Astrocyte of the cerebellum (primary cell): ENCODE measurements at regions not wholly inside any gene's neighbourhood (a gene's known extent, or its start where the extent isn't known, plus 50 kb on each side); places are given as distances from the start of the nearest gene placed in this dataset.

ENCODE experiments used
- DNase-seq: peaks from one replicate; pipeline ENCODE4 v3.0.0-alpha.2; 2011; ENCODE audit warnings: low read depth
- H3K4me3 ChIP-seq: 2 replicates; pipeline ENCODE4 v1.5.1; 2011; ENCODE audit warnings: mild to moderate bottlenecking, low read depth, low read length, moderate library complexity
- in situ Hi-C: cut with HindIII; loops from 2 replicates; pipeline ENCODE4 v1.10.0; 2017; ENCODE audit warnings: low sequenced_read_pairs
- TF ChIP-seq, protein P1 (sequence below): IDR thresholded peaks from 2 replicates; pipeline ENCODE4 v1.5.1; 2012; ENCODE audit warnings: low read length, low read depth, moderate library complexity, mild to moderate bottlenecking; ENCODE audit errors: missing control alignments

DNA sequence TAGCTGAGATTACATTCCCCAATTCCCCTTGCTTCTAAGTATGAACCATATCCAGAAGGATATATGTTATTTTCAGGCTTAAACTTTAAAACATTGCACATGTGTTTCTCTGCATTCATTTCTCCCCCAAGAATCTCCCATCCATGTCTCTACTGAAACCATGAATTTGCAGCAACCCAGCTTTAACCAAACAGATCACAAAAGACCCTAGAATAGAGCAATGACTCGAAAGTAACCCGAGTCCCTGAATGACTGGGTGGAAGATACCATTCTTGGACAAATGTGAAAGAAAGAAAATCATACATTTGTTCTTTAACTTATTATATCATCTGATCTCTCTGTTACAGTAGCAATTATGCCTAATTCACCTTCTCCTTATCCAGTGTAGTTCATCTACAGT lies 278.7 kb downstream of the IPMK start:
- in situ Hi-C loops = no loop called here
- TF ChIP-seq, protein P1, sequence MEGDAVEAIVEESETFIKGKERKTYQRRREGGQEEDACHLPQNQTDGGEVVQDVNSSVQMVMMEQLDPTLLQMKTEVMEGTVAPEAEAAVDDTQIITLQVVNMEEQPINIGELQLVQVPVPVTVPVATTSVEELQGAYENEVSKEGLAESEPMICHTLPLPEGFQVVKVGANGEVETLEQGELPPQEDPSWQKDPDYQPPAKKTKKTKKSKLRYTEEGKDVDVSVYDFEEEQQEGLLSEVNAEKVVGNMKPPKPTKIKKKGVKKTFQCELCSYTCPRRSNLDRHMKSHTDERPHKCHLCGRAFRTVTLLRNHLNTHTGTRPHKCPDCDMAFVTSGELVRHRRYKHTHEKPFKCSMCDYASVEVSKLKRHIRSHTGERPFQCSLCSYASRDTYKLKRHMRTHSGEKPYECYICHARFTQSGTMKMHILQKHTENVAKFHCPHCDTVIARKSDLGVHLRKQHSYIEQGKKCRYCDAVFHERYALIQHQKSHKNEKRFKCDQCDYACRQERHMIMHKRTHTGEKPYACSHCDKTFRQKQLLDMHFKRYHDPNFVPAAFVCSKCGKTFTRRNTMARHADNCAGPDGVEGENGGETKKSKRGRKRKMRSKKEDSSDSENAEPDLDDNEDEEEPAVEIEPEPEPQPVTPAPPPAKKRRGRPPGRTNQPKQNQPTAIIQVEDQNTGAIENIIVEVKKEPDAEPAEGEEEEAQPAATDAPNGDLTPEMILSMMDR = no peak
- no peak for DNase-seq
- no peak overlapping the region for H3K4me3 ChIP-seq

DNA sequence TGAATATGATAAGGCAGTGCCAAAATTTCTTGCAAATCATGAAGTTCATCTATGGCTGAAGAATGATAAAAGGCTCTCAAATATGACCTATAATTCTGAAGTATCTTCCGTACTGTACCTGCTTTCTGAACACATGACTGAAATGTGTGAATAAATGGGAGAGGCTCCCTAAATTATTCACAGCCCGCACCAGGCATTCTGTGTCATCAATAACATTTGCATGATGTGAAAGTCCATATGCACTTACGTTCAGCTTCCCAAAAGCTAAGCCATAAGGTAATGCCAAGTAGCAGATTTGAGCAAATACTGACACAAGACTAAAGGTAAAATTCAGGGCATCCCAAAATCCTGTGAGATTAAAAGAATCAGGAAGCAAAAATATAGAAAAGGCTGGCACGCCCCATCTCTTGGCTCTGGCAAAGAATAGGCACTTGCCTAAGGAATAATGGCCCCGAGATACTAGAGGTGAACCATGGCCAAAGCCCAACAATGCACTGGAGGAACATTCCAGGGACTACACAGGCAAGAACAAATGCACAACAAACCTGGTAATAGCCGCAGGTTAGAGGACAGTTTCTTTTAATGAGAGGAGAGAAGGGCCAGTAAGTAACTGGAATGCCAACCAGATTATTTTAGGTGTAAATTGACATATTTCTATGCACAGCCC lies 280.5 kb downstream of the IPMK start:
- no peak overlapping the region for H3K4me3 ChIP-seq
- TF ChIP-seq, protein P1 = no peak
- in situ Hi-C loops = no loop called here
- no peak for DNase-seq

DNA sequence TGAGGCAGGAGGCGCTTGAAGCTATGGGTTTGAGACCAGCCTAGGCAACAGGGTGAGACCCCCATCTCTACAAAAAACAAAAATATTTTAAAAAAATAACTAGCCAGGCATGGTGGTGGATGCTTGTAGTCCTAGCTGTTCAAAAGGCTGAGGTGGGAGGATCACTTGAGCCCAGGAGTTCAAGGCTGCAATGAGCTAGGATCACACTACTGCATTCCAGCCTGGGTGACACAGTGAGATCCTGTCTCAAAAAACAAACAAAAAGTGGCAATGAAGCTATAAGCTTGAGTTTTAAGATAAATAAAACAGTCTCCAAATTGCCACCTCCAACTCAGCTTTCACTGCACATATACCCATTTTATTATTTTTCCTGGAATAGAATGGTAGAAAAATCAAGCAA lies 281.3 kb downstream of the IPMK start:
- H3K4me3 ChIP-seq = no peak overlapping the region
- in situ Hi-C loops = no loop called here
- TF ChIP-seq, protein P1 = no peak
- DNase-seq = no peak

DNA sequence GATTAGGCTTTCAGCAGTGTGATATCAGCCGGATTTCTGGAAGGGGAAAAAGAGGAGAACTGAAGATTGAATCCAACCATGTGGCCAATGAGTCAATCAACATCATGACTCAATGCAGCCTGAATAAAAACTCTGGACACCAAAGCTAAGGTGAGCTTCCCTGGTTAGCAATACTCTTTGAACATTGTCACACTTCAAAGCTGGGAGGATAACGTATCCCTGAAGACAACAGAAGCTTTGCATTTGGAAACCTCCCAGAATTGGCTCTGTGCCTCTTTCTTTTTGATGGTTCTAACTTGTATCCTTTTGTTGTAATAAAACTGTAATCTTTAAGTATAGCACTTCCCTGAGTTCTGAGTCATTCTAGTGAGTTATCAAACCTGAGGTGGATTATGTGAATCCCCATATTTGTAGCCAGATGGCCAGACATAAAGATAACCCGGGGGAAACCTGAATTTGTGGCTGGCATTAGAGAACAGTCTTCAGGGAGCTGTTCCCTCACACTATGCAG lies 284.4 kb downstream of the IPMK start:
- no peak overlapping the region for H3K4me3 ChIP-seq
- TF ChIP-seq, protein P1 = no peak
- in situ Hi-C loops = no loop called here
- no peak for DNase-seq

DNA sequence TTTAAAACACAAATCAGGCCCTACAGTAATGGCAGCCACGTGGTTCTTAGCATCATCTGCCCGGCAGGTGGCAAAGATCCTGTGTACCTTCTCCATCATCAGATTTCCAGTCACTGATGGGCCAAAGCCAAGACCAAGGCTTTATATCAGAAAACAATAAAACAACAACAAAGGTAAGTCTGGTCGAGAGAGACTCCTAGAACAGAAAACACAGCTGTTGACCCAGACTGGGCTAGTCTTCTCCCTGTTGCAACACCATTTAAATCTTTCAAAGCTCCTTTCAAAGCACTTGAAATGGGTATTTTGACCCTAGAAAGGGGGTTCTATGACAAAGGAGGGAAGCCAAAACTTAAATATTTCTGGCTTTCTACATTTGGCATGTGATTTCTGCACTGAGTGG lies 285.6 kb downstream of the IPMK start:
- no peak overlapping the region for H3K4me3 ChIP-seq
- TF ChIP-seq, protein P1 = no peak
- in situ Hi-C loops = no loop called here
- DNase-seq = no peak

DNA sequence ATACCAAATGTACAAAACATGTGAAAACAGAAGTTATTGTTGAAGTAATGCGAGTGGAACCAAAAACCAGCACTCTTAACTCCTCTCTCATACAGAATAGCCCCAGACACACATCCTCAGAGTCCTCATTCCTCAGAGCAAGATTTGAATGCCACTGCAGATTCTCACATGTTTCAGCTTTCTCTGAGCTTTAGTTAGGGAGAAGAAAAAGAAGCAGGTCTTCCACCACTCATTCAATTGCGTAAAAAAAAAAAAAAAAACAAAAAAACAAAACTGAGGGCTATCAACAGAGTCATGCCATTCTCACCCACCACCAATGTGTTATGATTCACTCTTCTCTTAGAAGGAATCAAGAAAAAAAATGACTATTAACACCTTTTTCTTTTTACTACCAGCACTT lies 287.7 kb downstream of the IPMK start:
- no peak overlapping the region for H3K4me3 ChIP-seq
- TF ChIP-seq, protein P1 = no peak
- in situ Hi-C loops = no loop called here
- no peak for DNase-seq
